Thymus (tissue), 11 donors: ENCODE measurements at regions not wholly inside any gene's neighbourhood (a gene's known extent, or its start where the extent isn't known, plus 50 kb on each side); places are given as distances from the start of the nearest gene placed in this dataset.
"Not testable (repeated sequence)": the region's sequence is repeated elsewhere in the genome, so short reads cannot be mapped to it uniquely, and the experiment has no call there.

Experiments
- DNase-seq, 9 donors: peaks; one replicate each; pipeline ENCODE4 v3.0.0-alpha.2; 2013; ENCODE audit warnings: low spot score in 9 of 9, low read depth in 6 of 9, missing footprints in 1 of 9
- H3K27ac ChIP-seq, 2 donors: one replicate each; pipeline ENCODE4 v1.5.1; 2013; ENCODE audit warnings: control low read depth in 1 of 2, low read depth in 1 of 2, low read length in 1 of 2, mild to moderate bottlenecking in 1 of 2, moderate library complexity in 1 of 2
- H3K27me3 ChIP-seq, 2 donors: one replicate each; pipeline ENCODE4 v1.5.1; 2013; ENCODE audit warnings: low read length in 1 of 2; ENCODE audit not compliant: control insufficient read depth in 2 of 2, insufficient read depth in 1 of 2
- H3K36me3 ChIP-seq, 2 donors: one replicate each; pipeline ENCODE4 v1.5.1; 2013; ENCODE audit warnings: low read length in 1 of 2, mild to moderate bottlenecking in 1 of 2, moderate library complexity in 1 of 2; ENCODE audit not compliant: control insufficient read depth in 2 of 2, insufficient read depth in 2 of 2
- H3K4me1 ChIP-seq, 2 donors: one replicate each; pipeline ENCODE4 v1.5.1; 2013; ENCODE audit warnings: low read length in 2 of 2; ENCODE audit not compliant: control insufficient read depth in 2 of 2, insufficient read depth in 2 of 2
- H3K4me3 ChIP-seq, 2 donors: one replicate each; pipeline ENCODE4 v1.5.1; 2013; ENCODE audit warnings: low read length in 2 of 2, control low read depth in 1 of 2, mild to moderate bottlenecking in 1 of 2
- H3K9me3 ChIP-seq, 2 donors: one replicate each; pipeline ENCODE4 v1.5.1; 2013; ENCODE audit warnings: low read length in 1 of 2, mild to moderate bottlenecking in 1 of 2; ENCODE audit not compliant: control insufficient read depth in 2 of 2, insufficient read depth in 1 of 2
- WGBS: extraction: QIAGEN DNeasy Blood & Tissue Kit; methylation state at CpG from one replicate; pipeline ENCODE4 v1.1.7; 2013; 5-methylcytosine and 5-hydroxymethylcytosine counted together
- donor health status: healthy.

GRCh38 chr5:119745976-119746375 lies 116.6 kb downstream of the FAM170A start:
- no peak for DNase-seq
- Histone ChIP-seq H3K36me3 (no peaks in the 10 kb centered on the region), H3K4me3 (no peak overlapping the region), H3K27me3 (no peaks in the 10 kb centered on the region), H3K9me3 (no peaks in the 10 kb centered on the region), H3K4me1 (no peaks in the 10 kb centered on the region), H3K27ac (no peak overlapping the region)
- 96% methylated on average over 1 of the region's 1 CpG for WGBS

GRCh38 chr5:119746984-119747383 lies 117.6 kb downstream of the FAM170A start:
- no peaks in the 10 kb centered on the region for H3K36me3 ChIP-seq
- WGBS: 83% methylated on average over 3 of the region's 3 CpGs
- no peak for DNase-seq

GRCh38 chr5:119750887-119751733 lies 121.8 kb downstream of the FAM170A start:
- no peaks in the 10 kb centered on the region for H3K4me1 ChIP-seq
- no peaks in the 10 kb centered on the region for H3K36me3 ChIP-seq
- H3K27me3 ChIP-seq: no peaks in the 10 kb centered on the region
- no peak for DNase-seq
- H3K27ac ChIP-seq: no peak overlapping the region
- H3K9me3 ChIP-seq: no peaks in the 10 kb centered on the region
- WGBS: 98% methylated on average over 24 of the region's 24 CpGs
- no peak overlapping the region for H3K4me3 ChIP-seq

More at GRCh38 chr5:119746984-119747383, 117.6 kb downstream of the FAM170A start:
- Histone ChIP-seq H3K4me1 (no peaks in the 10 kb centered on the region), H3K27me3 (no peaks in the 10 kb centered on the region), H3K4me3 (no peak overlapping the region), H3K27ac (no peak overlapping the region), H3K9me3 (no peaks in the 10 kb centered on the region)

GRCh38 chr5:119751734-119752094 lies 122.4 kb downstream of the FAM170A start:
- no peak overlapping the region for H3K27ac ChIP-seq
- H3K36me3 ChIP-seq: no peaks in the 10 kb centered on the region
- 89% methylated on average over 6 of the region's 6 CpGs for WGBS
- H3K4me1 ChIP-seq: no peaks in the 10 kb centered on the region
- H3K9me3 ChIP-seq: no peaks in the 10 kb centered on the region
- H3K4me3 ChIP-seq: no peak overlapping the region
- no peak for DNase-seq
- no peaks in the 10 kb centered on the region for H3K27me3 ChIP-seq

- H3K4me3 ChIP-seq: no peak overlapping the region
- DNase-seq: no peak
- 94% methylated on average over 8 of the region's 8 CpGs for WGBS
- no peaks in the 10 kb centered on the region for H3K9me3 ChIP-seq
- no peaks in the 10 kb centered on the region for H3K36me3 ChIP-seq
- no peaks in the 10 kb centered on the region for H3K4me1 ChIP-seq
- no peaks in the 10 kb centered on the region for H3K27me3 ChIP-seq
- no peak overlapping the region for H3K27ac ChIP-seq
Measured at GRCh38 chr5:119752921-119753886, 123.8 kb downstream of the FAM170A start.

- not testable (repeated sequence) for H3K27ac ChIP-seq, H3K4me3 ChIP-seq, H3K4me1 ChIP-seq, H3K36me3 ChIP-seq, DNase-seq, H3K27me3 ChIP-seq, H3K9me3 ChIP-seq
- WGBS: 98% methylated on average over 7 of the region's 7 CpGs
Measured at GRCh38 chr5:119754825-119755224, 125.5 kb downstream of the FAM170A start.

- Histone ChIP-seq H3K36me3 (no peaks in the 10 kb centered on the region), H3K9me3 (no peaks in the 10 kb centered on the region), H3K27me3 (no peaks in the 10 kb centered on the region), H3K4me3 (no peak overlapping the region), H3K27ac (no peak overlapping the region), H3K4me1 (no peaks in the 10 kb centered on the region)
- WGBS: 84% methylated on average over 2 of the region's 2 CpGs
- DNase-seq: no peak
Measured at GRCh38 chr5:119757276-119757675, 127.9 kb downstream of the FAM170A start.

GRCh38 chr5:119769695-119770693 lies 140.6 kb downstream of the FAM170A start:
- WGBS: 79% methylated on average over 11 of the region's 11 CpGs
- not testable (repeated sequence) for H3K4me3 ChIP-seq, DNase-seq, H3K36me3 ChIP-seq, H3K27me3 ChIP-seq, H3K9me3 ChIP-seq, H3K27ac ChIP-seq, H3K4me1 ChIP-seq
